Right atrium auricular region (tissue), 2 donors: ENCODE measurements at regions not wholly inside any gene's neighbourhood (a gene's known extent, or its start where the extent isn't known, plus 50 kb on each side); places are given as distances from the start of the nearest gene placed in this dataset.

Experiments used
- DNase-seq: peaks from one replicate; pipeline ENCODE4 v3.0.0-alpha.2; 2019; ENCODE audit warnings: low spot score
- H3K27ac ChIP-seq, 2 donors: fragments of 200-600 bp; sonication (generic); 1 replicate in 1 of 2; 2 replicates in 1 of 2; pipeline ENCODE4 v1.5.1; 2016 to 2019
- H3K27me3 ChIP-seq, 2 donors: fragments of 200-600 bp; sonication (generic); one replicate each; pipeline versions ENCODE4 v1.5.1 to v1.6.0; 2017 to 2019
- H3K36me3 ChIP-seq: fragments of 200-600 bp; sonication (generic); one replicate; pipeline ENCODE4 v1.5.1; 2016
- H3K4me1 ChIP-seq, 2 donors: fragments of 200-600 bp; sonication (generic); one replicate each; pipeline versions ENCODE4 v1.5.1 to v1.6.0; 2017 to 2019
- H3K4me3 ChIP-seq, 2 donors: fragments of 200-600 bp; sonication (generic); 1 replicate in 1 of 2; 2 replicates in 1 of 2; pipeline ENCODE4 v1.5.1; 2017 to 2019; ENCODE audit warnings: mild to moderate bottlenecking in 1 of 2, moderate library complexity in 1 of 2
- H3K9me3 ChIP-seq, 2 donors: fragments of 200-600 bp; sonication (generic); one replicate each; pipeline ENCODE4 v1.5.1; 2019
- TF ChIP-seq, protein P1 (sequence below), 2 donors: fragments of 200-600 bp; sonication (generic); IDR thresholded peaks; one replicate each; pipeline ENCODE4 v1.5.1; 2019; ENCODE audit warnings: antibody characterized with exemption in 2 of 2

DNA sequence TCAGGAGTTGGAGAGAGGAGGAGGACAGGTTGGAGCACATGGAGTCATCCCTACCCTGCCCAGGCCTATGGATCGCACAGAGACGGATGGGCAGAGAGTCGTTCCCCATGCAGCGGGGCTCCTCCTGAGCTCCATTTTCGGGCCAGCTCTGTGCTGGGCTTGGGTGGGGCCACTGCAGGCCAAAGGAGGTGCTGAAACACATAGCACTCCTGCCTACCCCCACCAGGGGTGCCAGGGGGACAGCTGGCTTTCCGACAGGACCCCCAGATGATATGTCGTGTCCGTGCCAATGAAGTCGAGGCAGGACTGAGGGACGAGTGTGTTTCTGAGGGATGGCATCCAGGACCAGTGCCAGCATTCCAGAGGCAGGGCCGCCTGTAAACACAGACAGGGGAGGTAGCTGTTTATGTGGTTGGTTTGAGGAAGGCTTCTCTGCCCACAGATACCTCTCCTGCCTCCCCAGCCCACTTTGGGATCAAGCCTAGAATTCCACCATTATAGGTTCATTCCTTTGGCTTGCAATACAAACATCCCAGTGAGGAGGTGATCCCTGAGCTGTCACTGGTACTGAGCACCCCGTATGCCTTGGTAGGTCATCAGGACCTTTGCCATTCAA lies 116.6 kb downstream of the GLI2 start:
- Histone ChIP-seq H3K9me3 (peaks cover 0 to 18% of the 10 kb centered on the region in 2 donors), H3K27me3 (no peaks in the 10 kb centered on the region), H3K36me3 (no peaks in the 10 kb centered on the region), H3K27ac (no peak overlapping the region), H3K4me3 (no peak overlapping the region), H3K4me1 (peaks cover 0 to 9% of the 10 kb centered on the region in 2 donors)
- TF ChIP-seq, protein P1, sequence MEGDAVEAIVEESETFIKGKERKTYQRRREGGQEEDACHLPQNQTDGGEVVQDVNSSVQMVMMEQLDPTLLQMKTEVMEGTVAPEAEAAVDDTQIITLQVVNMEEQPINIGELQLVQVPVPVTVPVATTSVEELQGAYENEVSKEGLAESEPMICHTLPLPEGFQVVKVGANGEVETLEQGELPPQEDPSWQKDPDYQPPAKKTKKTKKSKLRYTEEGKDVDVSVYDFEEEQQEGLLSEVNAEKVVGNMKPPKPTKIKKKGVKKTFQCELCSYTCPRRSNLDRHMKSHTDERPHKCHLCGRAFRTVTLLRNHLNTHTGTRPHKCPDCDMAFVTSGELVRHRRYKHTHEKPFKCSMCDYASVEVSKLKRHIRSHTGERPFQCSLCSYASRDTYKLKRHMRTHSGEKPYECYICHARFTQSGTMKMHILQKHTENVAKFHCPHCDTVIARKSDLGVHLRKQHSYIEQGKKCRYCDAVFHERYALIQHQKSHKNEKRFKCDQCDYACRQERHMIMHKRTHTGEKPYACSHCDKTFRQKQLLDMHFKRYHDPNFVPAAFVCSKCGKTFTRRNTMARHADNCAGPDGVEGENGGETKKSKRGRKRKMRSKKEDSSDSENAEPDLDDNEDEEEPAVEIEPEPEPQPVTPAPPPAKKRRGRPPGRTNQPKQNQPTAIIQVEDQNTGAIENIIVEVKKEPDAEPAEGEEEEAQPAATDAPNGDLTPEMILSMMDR (IDR thresholded peaks at IDR 0.05) = no peak
- no peak for DNase-seq

DNA sequence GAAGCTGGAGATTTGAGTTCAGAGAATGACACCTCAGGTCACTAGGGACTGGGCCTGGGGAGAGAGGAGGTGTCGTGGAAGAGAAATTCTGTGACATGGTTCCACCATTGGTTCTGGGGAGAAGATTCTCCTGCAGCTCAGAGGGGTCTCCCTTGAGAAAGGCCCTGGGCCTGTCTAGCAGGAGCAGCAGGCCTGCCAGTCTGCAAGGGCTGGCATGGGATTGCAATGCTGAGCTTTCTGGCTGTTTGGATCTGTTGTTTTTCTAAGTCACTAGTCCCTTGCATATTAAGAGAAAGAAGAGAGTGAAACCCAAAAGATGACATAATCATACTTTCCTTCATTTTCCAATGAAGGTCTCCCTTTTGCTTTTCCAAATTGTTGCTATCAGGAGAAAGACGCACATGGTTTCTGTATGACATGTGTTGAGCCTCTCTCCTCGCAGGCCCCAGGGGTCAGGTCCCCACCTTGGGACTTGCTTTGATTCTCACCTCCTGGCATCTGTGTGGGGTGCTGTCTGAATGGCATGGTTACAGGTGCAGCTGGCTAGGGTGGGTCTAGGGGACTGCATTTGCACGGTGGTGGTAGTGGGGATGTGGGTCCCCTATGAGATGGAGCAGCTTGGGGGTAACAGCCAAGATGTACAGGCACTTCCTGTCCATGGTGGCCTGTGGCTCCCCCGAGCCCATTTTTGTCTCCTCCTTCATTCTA lies 117.8 kb downstream of the GLI2 start:
- TF ChIP-seq, protein P1 (IDR thresholded peaks at IDR 0.05) = no peak
- Histone ChIP-seq H3K27ac (no peak overlapping the region), H3K9me3 (peaks cover 0 to 18% of the 10 kb centered on the region in 2 donors), H3K4me1 (peaks cover 0 to 9% of the 10 kb centered on the region in 2 donors), H3K36me3 (no peaks in the 10 kb centered on the region), H3K4me3 (no peak overlapping the region), H3K27me3 (no peaks in the 10 kb centered on the region)
- no peak for DNase-seq

DNA sequence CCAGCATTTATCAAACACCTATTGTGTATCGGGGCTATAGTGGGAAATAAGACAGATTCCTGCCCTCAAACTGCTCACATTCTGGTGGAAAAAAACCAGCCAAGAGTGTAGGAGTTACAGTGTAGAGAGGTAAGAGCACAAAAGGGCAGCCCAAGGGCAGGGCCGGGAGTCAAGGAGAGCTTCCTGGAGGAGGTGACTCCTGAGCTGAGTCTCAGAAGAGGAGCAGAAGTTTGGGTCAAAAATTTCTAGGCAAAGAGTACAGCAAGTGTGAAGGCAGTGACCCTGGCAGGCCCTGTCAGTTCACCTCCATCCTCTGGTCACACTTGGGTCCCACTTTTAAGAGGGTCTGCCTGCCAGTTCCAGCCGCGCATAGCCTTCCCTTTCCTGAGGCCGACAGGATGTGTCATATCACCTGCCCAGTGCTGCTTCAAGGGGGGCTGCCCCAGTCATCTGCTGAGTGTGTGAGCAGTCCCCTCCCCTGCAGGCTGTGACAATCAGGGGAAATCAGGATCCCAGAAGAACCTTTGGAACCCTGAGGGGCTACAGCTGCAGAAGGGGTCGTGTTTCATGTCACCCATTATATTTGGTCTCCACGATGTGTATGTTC lies 118.4 kb downstream of the GLI2 start:
- H3K4me3 ChIP-seq = no peak overlapping the region
- H3K4me1 ChIP-seq = peaks cover 0 to 9% of the 10 kb centered on the region in 2 donors
- DNase-seq = no peak
- no peak overlapping the region for H3K27ac ChIP-seq
- H3K27me3 ChIP-seq = no peaks in the 10 kb centered on the region
- peaks cover 0 to 14% of the 10 kb centered on the region in 2 donors for H3K9me3 ChIP-seq
- H3K36me3 ChIP-seq = no peaks in the 10 kb centered on the region
- TF ChIP-seq, protein P1 (IDR thresholded peaks at IDR 0.05) = no peak

DNA sequence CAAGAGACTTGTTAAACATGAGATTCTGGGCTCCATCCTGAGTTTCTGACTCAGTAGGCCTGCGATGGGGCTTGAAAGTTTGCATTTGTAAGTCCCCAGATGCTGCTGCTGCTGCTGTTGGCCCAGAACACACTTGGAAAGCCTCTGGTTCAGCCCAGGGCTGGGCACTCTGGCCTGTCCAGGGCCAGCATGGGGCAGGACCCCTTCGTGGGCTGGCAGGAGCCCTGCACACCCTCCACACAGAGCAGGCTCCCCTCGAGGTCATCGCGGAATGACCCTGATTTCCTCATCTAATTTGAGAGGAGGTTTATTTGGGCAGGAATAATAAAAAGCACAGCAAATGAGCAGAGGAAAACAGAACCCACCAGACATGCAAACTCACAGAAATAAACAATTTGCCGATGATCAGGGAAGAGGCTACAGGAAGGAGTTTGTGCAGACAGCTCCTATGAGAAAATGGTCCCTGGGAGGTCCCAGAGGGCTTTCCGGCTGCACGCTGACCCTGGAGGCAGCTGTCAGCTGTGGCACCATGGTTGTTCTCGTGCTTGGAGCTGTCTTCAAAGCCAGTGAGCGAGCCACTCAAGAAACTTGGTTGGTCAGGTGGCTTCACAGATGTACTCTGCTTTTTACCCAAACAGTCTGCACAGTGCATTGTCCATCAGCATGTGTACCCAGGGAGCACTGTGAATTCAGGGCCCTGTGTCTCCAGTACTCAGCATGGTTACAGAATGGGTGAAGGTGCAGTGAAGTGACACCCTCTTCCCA lies 119.3 kb downstream of the GLI2 start:
- Histone ChIP-seq H3K27me3 (no peaks in the 10 kb centered on the region), H3K9me3 (peaks cover 0 to 6% of the 10 kb centered on the region in 2 donors), H3K36me3 (no peaks in the 10 kb centered on the region), H3K4me3 (no peak overlapping the region), H3K4me1 (peaks cover 0 to 9% of the 10 kb centered on the region in 2 donors), H3K27ac (no peak overlapping the region)
- TF ChIP-seq, protein P1 (IDR thresholded peaks at IDR 0.05) = no peak
- no peak for DNase-seq

DNA sequence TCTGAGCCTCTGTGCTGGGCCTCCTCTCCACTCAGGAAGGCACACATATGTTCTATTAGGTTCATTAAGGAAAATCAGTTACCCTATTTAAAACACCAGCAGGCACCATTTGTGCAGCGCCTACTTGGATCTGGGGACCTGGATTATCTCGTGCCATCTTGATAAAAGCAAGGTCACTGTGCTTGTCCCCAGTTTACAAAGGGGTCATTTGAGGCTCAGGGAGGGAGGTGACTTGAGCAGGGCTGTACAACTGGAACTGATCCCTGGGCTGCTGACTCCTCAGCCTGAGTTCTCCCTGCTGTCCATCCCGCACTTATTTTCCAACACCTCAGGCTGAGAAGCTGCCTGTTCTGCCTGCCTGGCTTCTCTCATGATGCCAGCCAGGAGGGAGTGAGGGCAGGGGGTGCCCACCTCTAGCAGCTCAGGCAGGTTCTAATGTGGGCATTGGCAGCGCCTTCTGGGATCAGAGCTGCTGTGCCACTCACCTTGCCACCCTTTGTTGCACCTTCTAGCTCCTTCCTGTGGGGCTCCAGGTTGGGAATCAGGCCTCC lies 120.3 kb downstream of the GLI2 start:
- DNase-seq = no peak
- H3K9me3 ChIP-seq = no peaks in the 10 kb centered on the region

More for the DNA sequence above, 120.3 kb downstream of the GLI2 start:
- H3K27me3 ChIP-seq = no peaks in the 10 kb centered on the region
- H3K27ac ChIP-seq = no peak overlapping the region
- H3K36me3 ChIP-seq = no peaks in the 10 kb centered on the region
- peaks cover 0 to 9% of the 10 kb centered on the region in 2 donors for H3K4me1 ChIP-seq
- TF ChIP-seq, protein P1 (IDR thresholded peaks at IDR 0.05) = no peak
- H3K4me3 ChIP-seq = no peak overlapping the region
